Calu3 (cell line): ENCODE measurements at regions not wholly inside any gene's neighbourhood (a gene's known extent, or its start where the extent isn't known, plus 50 kb on each side); places are given as distances from the start of the nearest gene placed in this dataset.

Source experiments
- BruUV-seq: library from RNA; stranded (reverse); fragments of 400-500 nt; replicated peaks from 2 replicates; lab custom pipeline; 2021; lab: Mats Ljungman, UMichigan
- CTCF ChIA-PET: fragments of 300-600 bp; sonication (Branson Sonifier 250); formaldehyde crosslinking; loops from one replicate; lab custom pipeline; 2022; ENCODE audit warnings: antibody characterized with exemption; lab: Charles Lee
- DNase-seq: peaks from one replicate; pipeline ENCODE4 v3.0.0; 2022
- H3K27ac Mint-ChIP-seq: one replicate; pipeline ENCODE4 v1.8.0; 2022; ENCODE audit warnings: mixed read lengths; ENCODE audit not compliant: unreplicated experiment
- H3K27me3 Mint-ChIP-seq: one replicate; pipeline ENCODE4 v1.8.0; 2022; ENCODE audit warnings: mixed read lengths; ENCODE audit not compliant: unreplicated experiment
- H3K36me3 Mint-ChIP-seq: one replicate; pipeline ENCODE4 v1.8.0; 2022; ENCODE audit warnings: mild to moderate bottlenecking, moderate library complexity, mixed read lengths; ENCODE audit not compliant: insufficient read depth, unreplicated experiment
- H3K4me1 Mint-ChIP-seq: one replicate; pipeline ENCODE4 v1.8.0; 2022; ENCODE audit warnings: mild to moderate bottlenecking, low read depth, mixed read lengths; ENCODE audit not compliant: unreplicated experiment
- H3K4me3 Mint-ChIP-seq: one replicate; pipeline ENCODE4 v1.8.0; 2022; ENCODE audit warnings: mild to moderate bottlenecking, low read depth, moderate library complexity, mixed read lengths; ENCODE audit not compliant: unreplicated experiment
- H3K9me3 Mint-ChIP-seq: one replicate; pipeline ENCODE4 v1.8.0; 2022; ENCODE audit warnings: low read depth, mixed read lengths; ENCODE audit not compliant: unreplicated experiment
- intact Hi-C: fragments of 100-400 bp; cut with micrococcal nuclease; formaldehyde crosslinking; loops from one replicate; pipeline ENCODE4 v1.10.0; 2022; ENCODE audit not compliant: unreplicated experiment
- TF ChIP-seq, protein P1 (sequence below): fragments of 200-600 bp; IDR thresholded peaks from one replicate; pipeline ENCODE4 v1.8.0; 2022; ENCODE audit warnings: antibody characterized with exemption; ENCODE audit not compliant: unreplicated experiment

DNA sequence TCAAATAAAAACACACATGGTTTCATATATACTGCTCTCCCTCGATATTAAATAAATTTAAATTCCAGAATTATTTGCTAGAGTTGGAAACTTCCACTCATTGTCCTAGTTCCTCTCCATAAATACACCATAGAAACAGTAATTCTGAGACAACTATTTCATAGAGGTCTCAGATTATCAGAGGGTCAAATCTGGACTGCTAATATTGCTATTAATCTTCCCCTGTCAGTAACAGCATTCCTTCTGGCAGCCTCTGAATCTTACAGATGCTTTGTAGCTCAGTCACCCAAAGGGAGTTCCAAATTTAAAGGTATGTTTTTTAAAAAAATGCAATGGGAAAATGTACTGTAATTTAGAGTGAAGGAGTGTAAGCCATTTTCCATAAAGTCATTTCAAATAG, 428.8 kb downstream of the PYDC2 start:
- no peaks in the 10 kb centered on the region for H3K36me3 Mint-ChIP-seq
- intact Hi-C loops: no loop called here
- no TSS peak for BruUV-seq
- no peak for DNase-seq
- no peak overlapping the region for H3K4me3 Mint-ChIP-seq
- no peak overlapping the region for H3K27ac Mint-ChIP-seq
- H3K4me1 Mint-ChIP-seq: no peaks in the 10 kb centered on the region
- H3K9me3 Mint-ChIP-seq: no peaks in the 10 kb centered on the region
- CTCF ChIA-PET: no interaction called here
- TF ChIP-seq, protein P1, sequence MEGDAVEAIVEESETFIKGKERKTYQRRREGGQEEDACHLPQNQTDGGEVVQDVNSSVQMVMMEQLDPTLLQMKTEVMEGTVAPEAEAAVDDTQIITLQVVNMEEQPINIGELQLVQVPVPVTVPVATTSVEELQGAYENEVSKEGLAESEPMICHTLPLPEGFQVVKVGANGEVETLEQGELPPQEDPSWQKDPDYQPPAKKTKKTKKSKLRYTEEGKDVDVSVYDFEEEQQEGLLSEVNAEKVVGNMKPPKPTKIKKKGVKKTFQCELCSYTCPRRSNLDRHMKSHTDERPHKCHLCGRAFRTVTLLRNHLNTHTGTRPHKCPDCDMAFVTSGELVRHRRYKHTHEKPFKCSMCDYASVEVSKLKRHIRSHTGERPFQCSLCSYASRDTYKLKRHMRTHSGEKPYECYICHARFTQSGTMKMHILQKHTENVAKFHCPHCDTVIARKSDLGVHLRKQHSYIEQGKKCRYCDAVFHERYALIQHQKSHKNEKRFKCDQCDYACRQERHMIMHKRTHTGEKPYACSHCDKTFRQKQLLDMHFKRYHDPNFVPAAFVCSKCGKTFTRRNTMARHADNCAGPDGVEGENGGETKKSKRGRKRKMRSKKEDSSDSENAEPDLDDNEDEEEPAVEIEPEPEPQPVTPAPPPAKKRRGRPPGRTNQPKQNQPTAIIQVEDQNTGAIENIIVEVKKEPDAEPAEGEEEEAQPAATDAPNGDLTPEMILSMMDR: no peak
- H3K27me3 Mint-ChIP-seq: no peaks in the 10 kb centered on the region

- CTCF ChIA-PET: interaction anchor here (0.6 to 1.2 kb wide), 2 partner anchors 11 to 19 kb away, joined by 4 to 5 read pairs; no protein-coding TSS in a partner anchor
- Mint-ChIP-seq H3K27ac (no peak overlapping the region), H3K9me3 (no peaks in the 10 kb centered on the region), H3K4me3 (no peak overlapping the region), H3K4me1 (no peaks in the 10 kb centered on the region), H3K27me3 (no peaks in the 10 kb centered on the region), H3K36me3 (no peaks in the 10 kb centered on the region)
- intact Hi-C loops: no loop called here
- TF ChIP-seq, protein P1: no peak
- no peak for DNase-seq
- no TSS peak for BruUV-seq
Measured at GRCh38 chr3:191894406-191894805, 433.4 kb downstream of the PYDC2 start.

- no peaks in the 10 kb centered on the region for H3K36me3 Mint-ChIP-seq
- H3K27ac Mint-ChIP-seq: no peak overlapping the region
- BruUV-seq: no TSS peak
- H3K9me3 Mint-ChIP-seq: no peaks in the 10 kb centered on the region
- CTCF ChIA-PET: no interaction called here
- H3K27me3 Mint-ChIP-seq: no peaks in the 10 kb centered on the region
- no peaks in the 10 kb centered on the region for H3K4me1 Mint-ChIP-seq
- TF ChIP-seq, protein P1: no peak
- intact Hi-C loops: no loop called here
- H3K4me3 Mint-ChIP-seq: no peak overlapping the region
- DNase-seq: no peak
Measured at GRCh38 chr3:191901741-191902140, 440.8 kb downstream of the PYDC2 start.

DNA sequence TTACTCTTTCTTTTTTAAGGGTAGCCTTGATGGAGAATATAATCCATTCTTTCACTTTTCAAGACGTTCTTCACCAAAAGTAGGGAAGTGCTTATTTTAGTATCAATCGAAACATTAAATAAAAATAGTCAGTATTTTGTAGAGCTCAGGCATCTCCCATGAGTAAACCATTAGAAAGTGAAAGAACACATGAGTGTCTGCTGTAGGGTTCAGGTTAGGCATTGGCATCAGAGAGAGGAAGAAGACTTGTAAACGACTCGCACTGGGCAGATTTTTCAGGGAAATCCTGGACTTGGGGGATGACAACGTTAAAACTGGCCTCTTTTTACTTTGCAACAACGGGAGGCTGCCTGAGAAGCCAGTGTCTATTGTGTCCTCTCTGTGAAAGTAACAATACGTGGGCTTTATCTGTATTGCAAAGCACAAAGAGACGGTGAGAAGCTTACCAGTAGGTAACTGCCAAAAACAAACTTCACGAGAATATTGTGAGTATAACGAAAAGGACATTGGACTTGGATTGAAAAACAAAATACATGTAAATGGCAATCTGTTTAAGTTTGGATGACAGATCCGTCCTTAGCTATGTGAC, 451.7 kb downstream of the PYDC2 start:
- no peaks in the 10 kb centered on the region for H3K27me3 Mint-ChIP-seq
- CTCF ChIA-PET: no interaction called here
- no peaks in the 10 kb centered on the region for H3K36me3 Mint-ChIP-seq
- H3K4me3 Mint-ChIP-seq: no peak overlapping the region
- H3K27ac Mint-ChIP-seq: no peak overlapping the region
- TF ChIP-seq, protein P1: no peak
- DNase-seq: no peak
- intact Hi-C loops: no loop called here
- H3K9me3 Mint-ChIP-seq: peaks cover 7% of the 10 kb centered on the region
- H3K4me1 Mint-ChIP-seq: no peaks in the 10 kb centered on the region
- BruUV-seq: no TSS peak
